Common myeloid progenitor, CD34-positive (primary cell): ENCODE measurements at regions not wholly inside any gene's neighbourhood (a gene's known extent, or its start where the extent isn't known, plus 50 kb on each side); places are given as distances from the start of the nearest gene placed in this dataset.
"Not testable (repeated sequence)": the region's sequence is repeated elsewhere in the genome, so short reads cannot be mapped to it uniquely, and the experiment has no call there.

Experiments used
- CTCF ChIA-PET: fragments of 350-600 bp; sonication (Branson Sonifier 250); formaldehyde crosslinking; loops from one replicate; lab custom pipeline; 2021; ENCODE audit warnings: antibody characterized with exemption; lab: Charles Lee
- POLR2A ChIA-PET: fragments of 350-600 bp; sonication (Branson Sonifier 250); formaldehyde crosslinking; loops from one replicate; lab custom pipeline; 2021; ENCODE audit warnings: antibody characterized with exemption; lab: Charles Lee
- DNase-seq, 3 donors: peaks; one replicate each; pipeline versions ENCODE4 v3.0.0 to v3.0.0-alpha.2; 2013
- H3K27ac ChIP-seq, 2 experiments: 1 replicate in 1 of 2; 2 replicates in 1 of 2; pipeline ENCODE4 v1.7.0; 2013; ENCODE audit warnings: inconsistent platforms in 2 of 2, low read length in 2 of 2, mild to moderate bottlenecking in 2 of 2, low read depth in 1 of 2, moderate library complexity in 1 of 2; ENCODE audit not compliant: severe bottlenecking in 2 of 2, insufficient read depth in 1 of 2, poor library complexity in 1 of 2
- H3K27me3 ChIP-seq, 5 experiments: replicated peaks in 2 of 5; 1 replicate in 3 of 5; 2 replicates in 2 of 5; pipeline versions ENCODE4 v1.6.1 to v1.7.0; 2013; ENCODE audit warnings: low read length in 4 of 5, mild to moderate bottlenecking in 2 of 5, moderate library complexity in 2 of 5, inconsistent platforms in 1 of 5; ENCODE audit not compliant: insufficient read depth in 5 of 5, control insufficient read depth in 4 of 5
- H3K36me3 ChIP-seq, 4 experiments: 1 replicate in 2 of 4; 2 replicates in 2 of 4; pipeline versions ENCODE4 v1.6.1 to v1.7.0; 2013; ENCODE audit warnings: low read length in 3 of 4, control low read depth in 1 of 4, mild to moderate bottlenecking in 1 of 4; ENCODE audit not compliant: control insufficient read depth in 4 of 4, insufficient read depth in 4 of 4
- H3K4me1 ChIP-seq, 4 experiments: 1 replicate in 3 of 4; 2 replicates in 1 of 4; pipeline versions ENCODE4 v1.6.1 to v1.7.1; 2013; ENCODE audit warnings: low read length in 3 of 4, mild to moderate bottlenecking in 3 of 4, control low read depth in 1 of 4, inconsistent platforms in 1 of 4, moderate library complexity in 1 of 4; ENCODE audit not compliant: control insufficient read depth in 4 of 4, insufficient read depth in 4 of 4; ENCODE audit errors: control extremely low read depth in 1 of 4
- H3K4me3 ChIP-seq, 7 experiments: 1 replicate in 4 of 7; 2 replicates in 3 of 7; pipeline versions ENCODE4 v1.5.1 to v1.7.0; 2013; ENCODE audit warnings: mild to moderate bottlenecking in 7 of 7, low read length in 6 of 7, moderate library complexity in 6 of 7, inconsistent platforms in 2 of 7, low read depth in 2 of 7, control low read depth in 1 of 7; ENCODE audit not compliant: insufficient read depth in 4 of 7, control insufficient read depth in 1 of 7; ENCODE audit errors: extremely low read depth in 1 of 7
- H3K9me3 ChIP-seq, 5 experiments: 1 replicate in 4 of 5; 2 replicates in 1 of 5; pipeline versions ENCODE4 v1.6.1 to v1.7.1; 2013; ENCODE audit warnings: low read length in 4 of 5, mild to moderate bottlenecking in 2 of 5, inconsistent platforms in 1 of 5, low read depth in 1 of 5, moderate library complexity in 1 of 5; ENCODE audit not compliant: control insufficient read depth in 4 of 5, insufficient read depth in 2 of 5; ENCODE audit errors: control extremely low read depth in 1 of 5
- WGBS: methylation state at CpG from one replicate; pipeline ENCODE4 v1.1.5; 2013; ENCODE audit not compliant: insufficient coverage; 5-methylcytosine and 5-hydroxymethylcytosine counted together

- H3K4me1 ChIP-seq, result no peaks in the 10 kb centered on the region
- CTCF ChIA-PET, result no interaction called here
- no peaks in the 10 kb centered on the region for H3K27me3 ChIP-seq
- POLR2A ChIA-PET, result no interaction called here
- DNase-seq, result no peak
- no peak overlapping the region for H3K4me3 ChIP-seq
- no peaks in the 10 kb centered on the region for H3K36me3 ChIP-seq
- 96% methylated on average over 3 of the region's 5 CpGs for WGBS
- H3K27ac ChIP-seq, result no peak overlapping the region
- no peaks in the 10 kb centered on the region for H3K9me3 ChIP-seq
These were observed 808.9 kb downstream of the CCSER2 start for GRCh38 chr10:85137253-85137652.

GRCh38 chr10:85138046-85138445 lies 809.7 kb downstream of the CCSER2 start:
- Histone ChIP-seq H3K9me3 (no peaks in the 10 kb centered on the region), H3K27me3 (no peaks in the 10 kb centered on the region), H3K4me1 (no peaks in the 10 kb centered on the region), H3K36me3 (no peaks in the 10 kb centered on the region), H3K27ac (no peak overlapping the region), H3K4me3 (no peak overlapping the region)
- WGBS, result 73% methylated on average over 4 of the region's 5 CpGs
- ChIA-PET POLR2A (no interaction called here), CTCF (no interaction called here)
- no peak for DNase-seq

- 88% methylated on average over 5 of the region's 5 CpGs for WGBS
- H3K36me3 ChIP-seq, result no peaks in the 10 kb centered on the region
- no peak overlapping the region for H3K4me3 ChIP-seq
- no peak for DNase-seq
- no peaks in the 10 kb centered on the region for H3K9me3 ChIP-seq
- H3K27ac ChIP-seq, result no peak overlapping the region
- POLR2A ChIA-PET, result no interaction called here
- CTCF ChIA-PET, result no interaction called here
- H3K27me3 ChIP-seq, result no peaks in the 10 kb centered on the region
- H3K4me1 ChIP-seq, result no peaks in the 10 kb centered on the region
These were observed 810.7 kb downstream of the CCSER2 start for GRCh38 chr10:85139124-85139523.

- H3K4me3 ChIP-seq, DNase-seq, H3K27me3 ChIP-seq, H3K9me3 ChIP-seq, CTCF ChIA-PET, H3K27ac ChIP-seq, H3K36me3 ChIP-seq, H3K4me1 ChIP-seq: not testable (repeated sequence)
- 89% methylated on average over 15 of the region's 25 CpGs for WGBS
- POLR2A ChIA-PET, result interaction anchor here (0.5 kb wide), 1 partner anchor 50 kb away, joined by 4 read pairs; no protein-coding TSS in a partner anchor
These were observed 813.1 kb downstream of the CCSER2 start for GRCh38 chr10:85141520-85141919.

GRCh38 chr10:85145966-85146365 lies 817.6 kb downstream of the CCSER2 start:
- no peaks in the 10 kb centered on the region for H3K4me1 ChIP-seq
- H3K27me3 ChIP-seq, result no peaks in the 10 kb centered on the region
- no peak overlapping the region for H3K4me3 ChIP-seq
- no peaks in the 10 kb centered on the region for H3K9me3 ChIP-seq
- ChIA-PET CTCF (no interaction called here), POLR2A (no interaction called here)
- DNase-seq, result no peak
- H3K27ac ChIP-seq, result no peak overlapping the region
- H3K36me3 ChIP-seq, result no peaks in the 10 kb centered on the region
- WGBS, result 84% methylated on average over 4 of the region's 5 CpGs

- no peak for DNase-seq
- POLR2A ChIA-PET, result no interaction called here
- WGBS, result 88% methylated on average over 1 of the region's 1 CpG
- Histone ChIP-seq H3K9me3 (no peaks in the 10 kb centered on the region), H3K27me3 (no peaks in the 10 kb centered on the region), H3K27ac (no peak overlapping the region), H3K4me3 (no peak overlapping the region), H3K36me3 (no peaks in the 10 kb centered on the region), H3K4me1 (no peaks in the 10 kb centered on the region)
- CTCF ChIA-PET, result no interaction called here
These were observed 819.2 kb downstream of the CCSER2 start for GRCh38 chr10:85147346-85148250.

GRCh38 chr10:85148693-85149640 lies 820.6 kb downstream of the CCSER2 start:
- Histone ChIP-seq H3K9me3 (no peaks in the 10 kb centered on the region), H3K36me3 (no peaks in the 10 kb centered on the region), H3K4me3 (no peak overlapping the region), H3K27me3 (no peaks in the 10 kb centered on the region), H3K4me1 (no peaks in the 10 kb centered on the region), H3K27ac (no peak overlapping the region)
- CTCF ChIA-PET, result no interaction called here
- POLR2A ChIA-PET, result no interaction called here
- DNase-seq, result no peak
- 64% methylated on average over 12 of the region's 15 CpGs for WGBS
